DOHH2 (cell line): ENCODE measurements at regions not wholly inside any gene's neighbourhood (a gene's known extent, or its start where the extent isn't known, plus 50 kb on each side); places are given as distances from the start of the nearest gene placed in this dataset.

Experiments used
- H3F3A ChIP-seq: fragments of 200-600 bp; sonication (generic), shearing (Covaris generic); 2 replicates; pipeline ENCODE4 v1.6.0; 2016; ENCODE audit warnings: antibody characterized with exemption, mild to moderate bottlenecking; ENCODE audit not compliant: control insufficient read depth, insufficient read depth
- H3K27ac ChIP-seq: fragments of 200-600 bp; sonication (generic); 2 replicates; pipeline ENCODE4 v1.5.1; 2014; ENCODE audit warnings: low read depth, mild to moderate bottlenecking, low read length, moderate library complexity
- H3K27me3 ChIP-seq: fragments of 200-600 bp; sonication (generic); 2 replicates; pipeline ENCODE4 v1.6.1; 2014; ENCODE audit warnings: mild to moderate bottlenecking, low read length, mixed read lengths; ENCODE audit not compliant: control insufficient read depth
- H3K36me3 ChIP-seq: fragments of 200-600 bp; sonication (generic); 2 replicates; pipeline ENCODE4 v1.6.1; 2014; ENCODE audit warnings: mild to moderate bottlenecking, low read length, moderate library complexity, mixed read lengths; ENCODE audit not compliant: control insufficient read depth
- H3K4me1 ChIP-seq: fragments of 200-600 bp; sonication (generic); 2 replicates; pipeline ENCODE4 v1.6.1; 2014; ENCODE audit warnings: mild to moderate bottlenecking, low read length, mixed read lengths; ENCODE audit not compliant: control insufficient read depth
- H3K4me2 ChIP-seq: fragments of 200-600 bp; sonication (generic); 2 replicates; pipeline ENCODE4 v1.6.0; 2014; ENCODE audit warnings: mild to moderate bottlenecking, low read length, moderate library complexity
- H3K4me3 ChIP-seq: fragments of 200-600 bp; sonication (generic); 2 replicates; pipeline ENCODE4 v1.5.1; 2014; ENCODE audit warnings: mild to moderate bottlenecking, low read length, mixed read lengths
- H3K79me2 ChIP-seq: fragments of 200-600 bp; sonication (generic); 2 replicates; pipeline ENCODE4 v1.6.1; 2014; ENCODE audit warnings: mild to moderate bottlenecking, low read length, mixed read lengths; ENCODE audit not compliant: control insufficient read depth
- H3K9me2 ChIP-seq: fragments of 200-600 bp; sonication (generic); replicated peaks from 2 replicates; pipeline ENCODE4 v1.6.1; 2014; ENCODE audit warnings: mild to moderate bottlenecking, low read length, mixed read lengths; ENCODE audit not compliant: control insufficient read depth
- H3K9me3 ChIP-seq: fragments of 200-600 bp; sonication (generic); 2 replicates; pipeline ENCODE4 v1.6.1; 2014; ENCODE audit warnings: antibody characterized with exemption, low read length, mixed read lengths; ENCODE audit not compliant: control insufficient read depth, insufficient read depth
- H4K20me1 ChIP-seq: fragments of 200-600 bp; sonication (generic); 2 replicates; pipeline ENCODE4 v1.6.0; 2014; ENCODE audit warnings: low read depth, mild to moderate bottlenecking, antibody characterized with exemption, low read length, moderate library complexity; ENCODE audit not compliant: control insufficient read depth, insufficient read depth
- EZH2phosphoT487 ChIP-seq: fragments of 200-600 bp; sonication (generic); IDR thresholded peaks from 2 replicates; pipeline ENCODE4 v1.6.1; 2017; ENCODE audit warnings: borderline replicate concordance, mild to moderate bottlenecking, antibody characterized with exemption, low read length, moderate library complexity, mixed read lengths
- TF ChIP-seq, protein P1 (sequence below): fragments of 200-600 bp; sonication (generic); IDR thresholded peaks from one replicate; pipeline ENCODE4 v1.5.1; 2014; ENCODE audit warnings: antibody characterized with exemption, mild to moderate bottlenecking, low read depth, low read length; ENCODE audit not compliant: poor library complexity, severe bottlenecking

DNA sequence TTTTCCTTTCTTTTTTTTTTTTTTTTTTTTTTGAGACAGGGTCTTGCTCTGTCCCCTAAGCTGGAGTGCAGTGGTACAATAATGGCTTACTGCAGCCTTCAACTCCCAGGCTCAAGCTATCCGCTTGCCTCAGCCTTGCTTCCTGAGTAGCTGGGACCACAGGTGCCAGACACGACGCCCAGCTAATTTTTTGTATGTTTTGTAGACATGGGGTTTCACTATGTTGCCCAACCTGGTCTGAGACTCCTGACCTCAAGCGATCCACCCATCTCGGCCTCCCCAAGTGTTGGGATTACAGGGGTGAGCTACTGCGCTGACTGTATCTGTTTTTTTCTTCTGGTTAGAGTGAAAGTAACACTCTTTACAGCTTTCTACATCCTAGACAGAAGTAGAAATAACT lies 167.9 kb upstream of the FOXN2 start:
- Histone ChIP-seq H3K4me1 (no peaks in the 10 kb centered on the region), H3K4me3 (no peak overlapping the region), H3F3A (no peaks in the 10 kb centered on the region), H3K4me2 (no peak overlapping the region), H3K36me3 (no peaks in the 10 kb centered on the region), H3K27me3 (peaks cover 4% of the 10 kb centered on the region), H3K27ac (no peak overlapping the region), H3K9me3 (no peaks in the 10 kb centered on the region), H3K9me2 (no peaks in the 10 kb centered on the region), H4K20me1 (no peaks in the 10 kb centered on the region), H3K79me2 (no peaks in the 10 kb centered on the region)
- TF ChIP-seq, protein P1, sequence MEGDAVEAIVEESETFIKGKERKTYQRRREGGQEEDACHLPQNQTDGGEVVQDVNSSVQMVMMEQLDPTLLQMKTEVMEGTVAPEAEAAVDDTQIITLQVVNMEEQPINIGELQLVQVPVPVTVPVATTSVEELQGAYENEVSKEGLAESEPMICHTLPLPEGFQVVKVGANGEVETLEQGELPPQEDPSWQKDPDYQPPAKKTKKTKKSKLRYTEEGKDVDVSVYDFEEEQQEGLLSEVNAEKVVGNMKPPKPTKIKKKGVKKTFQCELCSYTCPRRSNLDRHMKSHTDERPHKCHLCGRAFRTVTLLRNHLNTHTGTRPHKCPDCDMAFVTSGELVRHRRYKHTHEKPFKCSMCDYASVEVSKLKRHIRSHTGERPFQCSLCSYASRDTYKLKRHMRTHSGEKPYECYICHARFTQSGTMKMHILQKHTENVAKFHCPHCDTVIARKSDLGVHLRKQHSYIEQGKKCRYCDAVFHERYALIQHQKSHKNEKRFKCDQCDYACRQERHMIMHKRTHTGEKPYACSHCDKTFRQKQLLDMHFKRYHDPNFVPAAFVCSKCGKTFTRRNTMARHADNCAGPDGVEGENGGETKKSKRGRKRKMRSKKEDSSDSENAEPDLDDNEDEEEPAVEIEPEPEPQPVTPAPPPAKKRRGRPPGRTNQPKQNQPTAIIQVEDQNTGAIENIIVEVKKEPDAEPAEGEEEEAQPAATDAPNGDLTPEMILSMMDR, result no peak
- TF ChIP-seq EZH2phosphoT487, result no peak

DNA sequence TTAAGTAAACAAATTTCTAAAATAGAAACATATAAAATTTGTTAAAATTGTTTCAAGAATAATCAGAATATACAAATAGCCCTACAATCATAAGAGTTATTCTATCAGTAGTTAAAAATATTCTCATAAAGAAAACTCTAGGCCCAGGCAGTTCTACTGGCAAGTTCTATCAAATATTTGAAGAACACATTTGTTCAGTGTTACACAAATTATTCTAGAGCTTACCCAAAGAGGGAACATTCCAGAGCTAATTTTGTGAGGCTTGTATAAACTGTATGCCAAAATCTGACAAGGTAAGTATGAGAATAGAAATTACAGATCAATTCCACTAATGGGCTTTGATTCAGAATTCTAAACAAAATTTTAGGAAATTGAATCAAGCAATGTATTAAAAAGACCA lies 166.8 kb upstream of the FOXN2 start:
- H3K36me3 ChIP-seq, result no peaks in the 10 kb centered on the region
- H3K79me2 ChIP-seq, result no peaks in the 10 kb centered on the region
- H4K20me1 ChIP-seq, result no peaks in the 10 kb centered on the region
- no peak overlapping the region for H3K4me3 ChIP-seq
- peaks cover 4% of the 10 kb centered on the region for H3K27me3 ChIP-seq
- H3K4me2 ChIP-seq, result no peak overlapping the region
- H3K9me3 ChIP-seq, result no peaks in the 10 kb centered on the region
- H3F3A ChIP-seq, result no peaks in the 10 kb centered on the region
- no peaks in the 10 kb centered on the region for H3K4me1 ChIP-seq
- no peaks in the 10 kb centered on the region for H3K9me2 ChIP-seq
- no peak overlapping the region for H3K27ac ChIP-seq
- TF ChIP-seq, protein P1, result no peak
- no peak for TF ChIP-seq EZH2phosphoT487

DNA sequence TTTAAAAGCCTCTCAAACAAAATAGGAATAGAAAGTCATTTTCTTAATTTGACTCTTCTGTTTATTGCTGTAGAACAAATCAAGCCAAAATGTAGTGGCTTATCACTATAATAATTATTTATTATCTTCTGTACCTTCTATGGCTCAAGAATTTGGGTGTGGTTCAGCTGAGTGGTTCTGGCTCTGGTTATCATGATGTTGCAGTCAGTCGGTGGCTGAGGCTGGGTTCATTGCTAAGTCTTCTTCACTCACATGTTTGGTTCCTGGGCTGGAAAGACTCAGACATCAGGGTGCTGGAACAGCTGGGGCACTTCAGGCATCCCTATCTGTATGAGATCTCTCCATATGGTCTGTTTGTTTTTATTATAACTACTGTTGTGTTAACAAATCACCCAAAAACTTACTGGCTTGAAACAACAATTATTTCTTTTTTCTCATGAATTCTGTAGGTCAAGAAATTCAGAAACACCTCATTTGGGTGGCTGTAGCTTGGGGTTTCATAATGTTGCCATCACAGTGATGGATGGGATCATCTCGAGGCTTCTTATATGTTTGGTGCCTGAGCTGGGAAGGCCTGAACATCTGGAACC lies 165.5 kb upstream of the FOXN2 start:
- H4K20me1 ChIP-seq, result no peaks in the 10 kb centered on the region
- no peaks in the 10 kb centered on the region for H3K9me3 ChIP-seq
- no peaks in the 10 kb centered on the region for H3K9me2 ChIP-seq
- peaks cover 4% of the 10 kb centered on the region for H3K27me3 ChIP-seq
- H3K4me1 ChIP-seq, result no peaks in the 10 kb centered on the region
- no peak overlapping the region for H3K4me3 ChIP-seq
- no peak overlapping the region for H3K4me2 ChIP-seq
- H3K79me2 ChIP-seq, result no peaks in the 10 kb centered on the region
- no peaks in the 10 kb centered on the region for H3K36me3 ChIP-seq
- no peak overlapping the region for H3K27ac ChIP-seq
- no peaks in the 10 kb centered on the region for H3F3A ChIP-seq
- no peak for TF ChIP-seq EZH2phosphoT487
- TF ChIP-seq, protein P1, result no peak
